Naive B cell (primary cell): ENCODE measurements at regions not wholly inside any gene's neighbourhood (a gene's known extent, or its start where the extent isn't known, plus 50 kb on each side); places are given as distances from the start of the nearest gene placed in this dataset.
"Not testable (repeated sequence)": the region's sequence is repeated elsewhere in the genome, so short reads cannot be mapped to it uniquely, and the experiment has no call there.

Experiments
- ATAC-seq, 2 donors: fragments of 150-1000 bp; cut with Tn5 transposase; 2 replicates each; pipeline ENCODE4 v1.10.0; 2021; ENCODE audit warnings: low read depth in 2 of 2, mild to moderate bottlenecking in 2 of 2, moderate library complexity in 2 of 2
- DNase-seq: peaks from one replicate; pipeline ENCODE4 v3.0.0; 2022
- H3K27ac Mint-ChIP-seq, 6 donors: one replicate each; pipeline ENCODE4 v1.8.0; 2020 to 2022; ENCODE audit warnings: mild to moderate bottlenecking in 6 of 6, mixed read lengths in 6 of 6, moderate library complexity in 5 of 6, inconsistent platforms in 2 of 6
- H3K27me3 Mint-ChIP-seq, 3 donors: one replicate each; pipeline ENCODE4 v1.8.0; 2021 to 2022; ENCODE audit warnings: mixed read lengths in 3 of 3, mild to moderate bottlenecking in 1 of 3
- H3K36me3 Mint-ChIP-seq, 2 donors: one replicate each; pipeline ENCODE4 v1.8.0; 2020 to 2022; ENCODE audit warnings: mixed read lengths in 2 of 2, inconsistent platforms in 1 of 2, mild to moderate bottlenecking in 1 of 2
- H3K4me1 Mint-ChIP-seq, 3 donors: one replicate each; pipeline ENCODE4 v1.8.0; 2020 to 2022; ENCODE audit warnings: mixed read lengths in 3 of 3, inconsistent platforms in 1 of 3, mild to moderate bottlenecking in 1 of 3, moderate library complexity in 1 of 3
- H3K4me3 Mint-ChIP-seq, 8 donors: one replicate each; pipeline ENCODE4 v1.8.0; 2020 to 2022; ENCODE audit warnings: mild to moderate bottlenecking in 8 of 8, mixed read lengths in 8 of 8, moderate library complexity in 8 of 8, inconsistent platforms in 2 of 8
- H3K9me3 Mint-ChIP-seq, 7 donors: one replicate each; pipeline ENCODE4 v1.8.0; 2020 to 2022; ENCODE audit warnings: mixed read lengths in 7 of 7, mild to moderate bottlenecking in 5 of 7, inconsistent platforms in 2 of 7, moderate library complexity in 1 of 7

- Mint-ChIP-seq H3K27ac (peak overlapping the region; percentile 38 to 92 (median 85)), H3K4me1 (peaks cover 44 to 59% (median 55%) of the 10 kb centered on the region in 3 donors), H3K4me3 (peak overlapping the region in 6 of 8 donors; percentile 12 to 73 (median 67))
- H3K27me3 Mint-ChIP-seq, ATAC-seq, H3K36me3 Mint-ChIP-seq, H3K9me3 Mint-ChIP-seq: not testable (repeated sequence)
- DNase-seq = peak; percentile 21
Measured at GRCh38 chr16:10258930-10259603, 76.8 kb upstream of the GRIN2A start.

- DNase-seq = no peak
- Mint-ChIP-seq H3K9me3 (no peaks in the 10 kb centered on the region), H3K4me3 (peak overlapping the region in 2 of 8 donors; percentile 22 to 59), H3K36me3 (no peaks in the 10 kb centered on the region), H3K27me3 (peaks cover 0 to 2% (median 0%) of the 10 kb centered on the region in 3 donors), H3K4me1 (peaks cover 38 to 54% (median 51%) of the 10 kb centered on the region in 3 donors), H3K27ac (peak overlapping the region in 2 of 6 donors; percentile 39 to 55)
- ATAC-seq = no peak
Measured at GRCh38 chr16:10261077-10261476, 78.8 kb upstream of the GRIN2A start.

GRCh38 chr16:10261526-10261925 lies 79.3 kb upstream of the GRIN2A start:
- Mint-ChIP-seq H3K4me1 (peaks cover 34 to 54% (median 47%) of the 10 kb centered on the region in 3 donors), H3K4me3 (peak overlapping the region in 1 of 8 donors; percentile 59)
- not testable (repeated sequence) for DNase-seq, H3K27ac Mint-ChIP-seq, H3K36me3 Mint-ChIP-seq, H3K9me3 Mint-ChIP-seq, ATAC-seq, H3K27me3 Mint-ChIP-seq

- Mint-ChIP-seq H3K4me3 (no peak overlapping the region), H3K27ac (peak overlapping the region in 1 of 6 donors; percentile 56), H3K27me3 (no peaks in the 10 kb centered on the region), H3K9me3 (no peaks in the 10 kb centered on the region), H3K4me1 (peaks cover 30 to 44% (median 36%) of the 10 kb centered on the region in 3 donors), H3K36me3 (no peaks in the 10 kb centered on the region)
- no peak for DNase-seq
- ATAC-seq = no peak
Measured at GRCh38 chr16:10262377-10263132, 80.3 kb upstream of the GRIN2A start.

GRCh38 chr16:10265770-10266615 lies 83.8 kb upstream of the GRIN2A start:
- Mint-ChIP-seq H3K4me3 (no peak overlapping the region), H3K36me3 (no peaks in the 10 kb centered on the region), H3K4me1 (peaks cover 9 to 25% (median 13%) of the 10 kb centered on the region in 3 donors), H3K27me3 (no peaks in the 10 kb centered on the region), H3K27ac (no peak overlapping the region), H3K9me3 (peaks cover 0 to 3% (median 0%) of the 10 kb centered on the region in 7 donors)
- DNase-seq = no peak
- no peak for ATAC-seq

GRCh38 chr16:10266809-10267208 lies 84.6 kb upstream of the GRIN2A start:
- H3K4me3 Mint-ChIP-seq = no peak overlapping the region
- no peak for ATAC-seq

GRCh38 chr16:10269632-10270031 lies 87.4 kb upstream of the GRIN2A start:
- no peak for ATAC-seq
- Mint-ChIP-seq H3K27ac (peak overlapping the region in 1 of 6 donors; percentile 80), H3K36me3 (no peaks in the 10 kb centered on the region), H3K27me3 (no peaks in the 10 kb centered on the region), H3K4me3 (no peak overlapping the region), H3K9me3 (peaks cover 0 to 11% (median 5%) of the 10 kb centered on the region in 7 donors), H3K4me1 (peaks cover 0 to 10% (median 5%) of the 10 kb centered on the region in 3 donors)
- DNase-seq = no peak

More at GRCh38 chr16:10266809-10267208, 84.6 kb upstream of the GRIN2A start:
- peaks cover 6 to 17% (median 8%) of the 10 kb centered on the region in 3 donors for H3K4me1 Mint-ChIP-seq
- no peaks in the 10 kb centered on the region for H3K27me3 Mint-ChIP-seq
- peak overlapping the region in 2 of 6 donors; percentile 42 to 58 for H3K27ac Mint-ChIP-seq
- DNase-seq = no peak
- H3K36me3 Mint-ChIP-seq = no peaks in the 10 kb centered on the region
- peaks cover 0 to 4% (median under 1%) of the 10 kb centered on the region in 7 donors for H3K9me3 Mint-ChIP-seq

GRCh38 chr16:10272250-10272854 lies 90.1 kb upstream of the GRIN2A start:
- H3K4me3 Mint-ChIP-seq, ATAC-seq, H3K36me3 Mint-ChIP-seq, H3K27ac Mint-ChIP-seq, H3K27me3 Mint-ChIP-seq, DNase-seq: not testable (repeated sequence)
- peaks cover 14 to 28% (median 15%) of the 10 kb centered on the region in 3 donors for H3K4me1 Mint-ChIP-seq
- peaks cover 0 to 11% (median 6%) of the 10 kb centered on the region in 7 donors for H3K9me3 Mint-ChIP-seq

- Mint-ChIP-seq H3K4me3 (peak overlapping the region in 7 of 8 donors; percentile 6 to 85 (median 66)), H3K36me3 (peaks cover 0 to 11% of the 10 kb centered on the region in 2 donors), H3K4me1 (peaks cover 15 to 31% (median 21%) of the 10 kb centered on the region in 3 donors), H3K27ac (peak overlapping the region; percentile 82 to 96 (median 94)), H3K9me3 (peaks cover 4 to 20% (median 15%) of the 10 kb centered on the region in 7 donors)
- DNase-seq (peak; percentile 45), ATAC-seq (peak; percentile 85 to 92)
- not testable (repeated sequence) for H3K27me3 Mint-ChIP-seq
Measured at GRCh38 chr16:10275214-10275996, 93.2 kb upstream of the GRIN2A start.

GRCh38 chr16:10277597-10277996 lies 95.4 kb upstream of the GRIN2A start:
- Mint-ChIP-seq H3K27ac (peak overlapping the region in 2 of 6 donors; percentile 33 to 39), H3K36me3 (peaks cover 0 to 11% of the 10 kb centered on the region in 2 donors), H3K4me1 (peaks cover 15 to 38% (median 21%) of the 10 kb centered on the region in 3 donors), H3K9me3 (peaks cover 4 to 12% (median 8%) of the 10 kb centered on the region in 7 donors), H3K27me3 (no peaks in the 10 kb centered on the region), H3K4me3 (no peak overlapping the region)
- ATAC-seq (no peak), DNase-seq (no peak)

- peaks cover 0 to 11% of the 10 kb centered on the region in 2 donors for H3K36me3 Mint-ChIP-seq
- peak overlapping the region in 1 of 8 donors; percentile 54 for H3K4me3 Mint-ChIP-seq
- ATAC-seq = no peak
- H3K27ac Mint-ChIP-seq = peak overlapping the region in 4 of 6 donors; percentile 29 to 88 (median 74)
- DNase-seq = no peak
- no peaks in the 10 kb centered on the region for H3K27me3 Mint-ChIP-seq
- peaks cover 12 to 37% (median 21%) of the 10 kb centered on the region in 3 donors for H3K4me1 Mint-ChIP-seq
- H3K9me3 Mint-ChIP-seq = peaks cover 4 to 11% (median 8%) of the 10 kb centered on the region in 7 donors
Measured at GRCh38 chr16:10280262-10281170, 98.3 kb upstream of the GRIN2A start.
